ENCODE measurements at regions not wholly inside any gene's neighbourhood (a gene's known extent, or its start where the extent isn't known, plus 50 kb on each side); places are given as distances from the start of the nearest gene placed in this dataset.

DNA sequence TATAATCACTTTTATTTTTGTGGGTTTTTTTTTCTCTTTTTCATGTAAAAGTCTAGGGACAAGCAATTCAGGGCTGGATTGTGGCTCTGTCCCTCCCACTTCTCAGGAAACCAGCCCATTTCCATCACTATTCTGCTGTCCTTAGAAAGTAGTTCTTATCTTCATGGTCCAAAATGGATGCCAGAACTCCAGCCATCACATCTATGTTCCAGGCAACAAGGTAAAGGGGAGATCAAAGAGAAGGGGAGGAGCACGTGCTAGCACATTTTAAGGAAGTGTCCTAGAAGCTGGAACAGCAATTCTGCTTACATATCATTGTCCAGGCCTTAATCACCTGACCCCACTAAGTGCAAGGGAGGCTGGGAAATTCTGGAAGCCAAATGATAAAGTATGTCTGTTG lies 181.1 kb upstream of the C2CD4B start:
- H3K9me3 ChIP-seq (ENCODE audit: insufficient read depth, low read depth), result no peaks in the 10 kb centered on the region
- POLR2A ChIA-PET (ENCODE audit: unreplicated experiment), result no interaction called here
- TF ChIP-seq EZH2 (IDR thresholded peaks at IDR 0.05; ENCODE audit: low read depth), result no peak
- TF ChIP-seq, protein P1, sequence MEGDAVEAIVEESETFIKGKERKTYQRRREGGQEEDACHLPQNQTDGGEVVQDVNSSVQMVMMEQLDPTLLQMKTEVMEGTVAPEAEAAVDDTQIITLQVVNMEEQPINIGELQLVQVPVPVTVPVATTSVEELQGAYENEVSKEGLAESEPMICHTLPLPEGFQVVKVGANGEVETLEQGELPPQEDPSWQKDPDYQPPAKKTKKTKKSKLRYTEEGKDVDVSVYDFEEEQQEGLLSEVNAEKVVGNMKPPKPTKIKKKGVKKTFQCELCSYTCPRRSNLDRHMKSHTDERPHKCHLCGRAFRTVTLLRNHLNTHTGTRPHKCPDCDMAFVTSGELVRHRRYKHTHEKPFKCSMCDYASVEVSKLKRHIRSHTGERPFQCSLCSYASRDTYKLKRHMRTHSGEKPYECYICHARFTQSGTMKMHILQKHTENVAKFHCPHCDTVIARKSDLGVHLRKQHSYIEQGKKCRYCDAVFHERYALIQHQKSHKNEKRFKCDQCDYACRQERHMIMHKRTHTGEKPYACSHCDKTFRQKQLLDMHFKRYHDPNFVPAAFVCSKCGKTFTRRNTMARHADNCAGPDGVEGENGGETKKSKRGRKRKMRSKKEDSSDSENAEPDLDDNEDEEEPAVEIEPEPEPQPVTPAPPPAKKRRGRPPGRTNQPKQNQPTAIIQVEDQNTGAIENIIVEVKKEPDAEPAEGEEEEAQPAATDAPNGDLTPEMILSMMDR (conservative IDR thresholded peaks at IDR 0.05), result no peak
- H3K4me1 ChIP-seq (replicated peaks; ENCODE audit: insufficient read depth), result no peaks in the 10 kb centered on the region
- intact Hi-C loops (cut with micrococcal nuclease; ENCODE audit: unreplicated experiment), result no loop called here
- CTCF ChIA-PET, result no interaction called here
- H3K27me3 ChIP-seq (ENCODE audit: insufficient read depth, low read depth), result no peaks in the 10 kb centered on the region
- no peak for DNase-seq
- H2AFZ ChIP-seq, result no peak overlapping the region
- no peaks in the 10 kb centered on the region for H3K79me2 ChIP-seq (ENCODE audit: low read depth)
- no peaks in the 10 kb centered on the region for H3K36me3 ChIP-seq (ENCODE audit: low read depth)
- H3K27ac ChIP-seq, result no peak overlapping the region
- H3F3A ChIP-seq (ENCODE audit: insufficient read depth, low read depth), result no peaks in the 10 kb centered on the region
- no peak overlapping the region for H3K4me3 ChIP-seq
- H3K9me2 ChIP-seq (ENCODE audit: insufficient read depth), result no peaks in the 10 kb centered on the region
- H3K4me2 ChIP-seq, result no peak overlapping the region
- no peaks in the 10 kb centered on the region for H4K20me1 ChIP-seq (ENCODE audit: insufficient read depth)
- BruUV-seq (replicated peaks), result no TSS peak

DNA sequence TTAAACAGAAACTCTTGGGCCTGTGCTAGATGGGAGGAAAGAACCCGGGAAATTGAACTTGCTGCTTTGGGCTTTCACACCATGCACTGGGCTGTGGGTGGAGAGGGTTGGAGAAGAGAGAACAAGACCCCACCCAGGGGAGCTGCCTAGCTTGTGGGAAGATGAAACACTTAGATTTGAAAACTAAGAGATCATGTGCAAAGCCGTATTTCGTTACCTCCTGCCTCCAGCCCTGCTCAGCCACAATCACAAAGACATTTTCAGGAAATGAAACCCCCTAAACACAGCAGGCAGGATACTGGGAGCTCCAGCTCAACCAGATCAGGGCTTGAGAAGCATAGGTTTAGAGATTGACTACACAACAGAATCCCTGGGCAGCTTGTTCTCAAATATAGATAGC lies 183.0 kb upstream of the C2CD4B start:
- H3F3A ChIP-seq (ENCODE audit: insufficient read depth, low read depth), result no peaks in the 10 kb centered on the region
- no peak overlapping the region for H3K27ac ChIP-seq
- DNase-seq, result no peak
- H3K79me2 ChIP-seq (ENCODE audit: low read depth), result no peaks in the 10 kb centered on the region
- CTCF ChIA-PET, result no interaction called here
- no peak overlapping the region for H3K4me3 ChIP-seq
- no peaks in the 10 kb centered on the region for H3K36me3 ChIP-seq (ENCODE audit: low read depth)
- no peaks in the 10 kb centered on the region for H3K4me1 ChIP-seq (replicated peaks; ENCODE audit: insufficient read depth)
- POLR2A ChIA-PET (ENCODE audit: unreplicated experiment), result no interaction called here
- no TSS peak for BruUV-seq (replicated peaks)
- H2AFZ ChIP-seq, result no peak overlapping the region
- no peak overlapping the region for H3K4me2 ChIP-seq
- no peaks in the 10 kb centered on the region for H3K27me3 ChIP-seq (ENCODE audit: insufficient read depth, low read depth)
- no peaks in the 10 kb centered on the region for H3K9me2 ChIP-seq (ENCODE audit: insufficient read depth)
- H3K9me3 ChIP-seq (ENCODE audit: insufficient read depth, low read depth), result no peaks in the 10 kb centered on the region
- TF ChIP-seq, protein P1 (conservative IDR thresholded peaks at IDR 0.05), result no peak
- TF ChIP-seq EZH2 (IDR thresholded peaks at IDR 0.05; ENCODE audit: low read depth), result no peak
- no peaks in the 10 kb centered on the region for H4K20me1 ChIP-seq (ENCODE audit: insufficient read depth)
- intact Hi-C loops (cut with micrococcal nuclease; ENCODE audit: unreplicated experiment), result no loop called here

DNA sequence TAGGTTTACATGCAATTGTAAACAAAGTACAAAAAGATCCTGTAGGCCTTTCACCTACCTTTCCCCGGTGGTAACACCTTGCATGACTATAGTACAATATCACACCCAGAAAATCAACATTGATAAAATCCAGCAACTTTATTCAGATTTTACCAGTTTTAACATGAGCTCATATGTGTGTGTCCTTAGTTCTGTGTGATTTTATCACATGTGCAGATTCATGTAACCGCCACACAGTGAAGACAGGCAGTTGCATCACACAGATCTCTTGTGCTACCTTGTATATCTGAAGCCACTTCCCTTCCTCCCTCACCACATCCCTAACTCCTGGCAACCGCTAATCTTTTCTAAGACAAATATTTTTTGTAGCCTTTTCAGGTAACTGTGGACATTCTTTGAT lies 183.5 kb upstream of the C2CD4B start:
- H3K27ac ChIP-seq, result no peak overlapping the region
- H3F3A ChIP-seq (ENCODE audit: insufficient read depth, low read depth), result no peaks in the 10 kb centered on the region
- no TSS peak for BruUV-seq (replicated peaks)
- no peak for DNase-seq
- intact Hi-C loops (cut with micrococcal nuclease; ENCODE audit: unreplicated experiment), result no loop called here
- no peaks in the 10 kb centered on the region for H3K9me2 ChIP-seq (ENCODE audit: insufficient read depth)
- no peak overlapping the region for H2AFZ ChIP-seq
- TF ChIP-seq, protein P1 (conservative IDR thresholded peaks at IDR 0.05), result no peak
- no peak for TF ChIP-seq EZH2 (IDR thresholded peaks at IDR 0.05; ENCODE audit: low read depth)
- no peaks in the 10 kb centered on the region for H3K4me1 ChIP-seq (replicated peaks; ENCODE audit: insufficient read depth)
- H4K20me1 ChIP-seq (ENCODE audit: insufficient read depth), result no peaks in the 10 kb centered on the region
- no peaks in the 10 kb centered on the region for H3K9me3 ChIP-seq (ENCODE audit: insufficient read depth, low read depth)
- ChIA-PET CTCF (no interaction called here), POLR2A (ENCODE audit: unreplicated experiment) (no interaction called here)
- H3K79me2 ChIP-seq (ENCODE audit: low read depth), result no peaks in the 10 kb centered on the region
- H3K36me3 ChIP-seq (ENCODE audit: low read depth), result no peaks in the 10 kb centered on the region
- no peaks in the 10 kb centered on the region for H3K27me3 ChIP-seq (ENCODE audit: insufficient read depth, low read depth)
- H3K4me3 ChIP-seq, result no peak overlapping the region
- H3K4me2 ChIP-seq, result no peak overlapping the region
